ENCODE measurements at regions not wholly inside any gene's neighbourhood (a gene's known extent, or its start where the extent isn't known, plus 50 kb on each side); places are given as distances from the start of the nearest gene placed in this dataset.

DNA sequence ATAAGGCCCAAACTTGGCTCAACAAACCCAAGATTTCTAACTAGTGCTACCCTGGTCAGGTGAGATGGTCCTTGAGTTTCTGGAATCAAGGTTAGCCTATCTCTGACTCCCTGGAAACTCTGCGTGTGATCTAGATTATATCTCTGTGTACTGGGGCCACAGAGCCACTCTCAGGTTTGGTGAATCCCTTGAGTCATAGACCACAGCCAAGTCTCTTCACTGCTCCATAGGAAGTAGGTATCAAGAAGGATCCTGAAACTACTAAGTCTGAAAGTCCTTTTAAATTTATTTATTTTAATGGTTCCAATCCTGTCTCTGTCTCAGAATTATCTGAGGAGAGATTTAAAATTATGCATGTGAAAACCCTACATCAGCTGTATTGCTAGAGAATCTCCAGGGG, 99.1 kb downstream of the TUSC7 start:
- TF ChIP-seq ARNT (IDR thresholded peaks at IDR 0.05): no peak
- TF ChIP-seq ZBED1 (IDR thresholded peaks at IDR 0.05): no peak
- no peak for TF ChIP-seq ZNF512 (tag; IDR thresholded peaks at IDR 0.05)
- no peak for TF ChIP-seq ATF4 (CRISPR knock-in tag; IDR thresholded peaks at IDR 0.05)
- TF ChIP-seq CTCF (IDR thresholded peaks at IDR 0.05 in 2 of 3, conservative IDR thresholded peaks at IDR 0.05 in 1 of 3; ENCODE audit: insufficient read depth in 2 of 3, low read depth in 1 of 3, low read length in 3 of 3): no peak
- no peak for TF ChIP-seq MAFF (IDR thresholded peaks at IDR 0.05; ENCODE audit: low read length)
- TF ChIP-seq NFYB (IDR thresholded peaks at IDR 0.05; ENCODE audit: extremely low read depth, insufficient read length): no peak
- no peak for TF ChIP-seq FIP1L1 (IDR thresholded peaks at IDR 0.05; ENCODE audit: low read depth, low read length, poor library complexity, severe bottlenecking)
- no peak for TF ChIP-seq TBP (optimal IDR thresholded peaks at IDR 0.05; ENCODE audit: low read depth, low read length)
- TF ChIP-seq ARID3B (CRISPR knock-in tag; IDR thresholded peaks at IDR 0.05; ENCODE audit: borderline replicate concordance): no peak
- TF ChIP-seq ZNF584 (CRISPR knock-in tag; IDR thresholded peaks at IDR 0.05; ENCODE audit: low read depth): no peak
- TF ChIP-seq PHB2 (IDR thresholded peaks at IDR 0.05; ENCODE audit: low read depth): no peak
- no peak for TF ChIP-seq ELK1 (CRISPR knock-in tag; IDR thresholded peaks at IDR 0.05)
- no peak for TF ChIP-seq USF1 (CRISPR knock-in tag; IDR thresholded peaks at IDR 0.05)

Data from K562 (cell line).